HFFc6 (cell line): ENCODE measurements at regions not wholly inside any gene's neighbourhood (a gene's known extent, or its start where the extent isn't known, plus 50 kb on each side); places are given as distances from the start of the nearest gene placed in this dataset.

Experiments used
- DNase-seq: peaks from one replicate; pipeline ENCODE4 v3.0.0-alpha.2; 2018
- H3K27ac Mint-ChIP-seq: 2 replicates; pipeline ENCODE4 v1.8.0; 2020; ENCODE audit warnings: mild to moderate bottlenecking, mixed read lengths
- H3K27me3 Mint-ChIP-seq: 2 replicates; pipeline ENCODE4 v1.8.0; 2021; ENCODE audit warnings: mild to moderate bottlenecking, moderate library complexity, mixed read lengths; ENCODE audit not compliant: insufficient read depth
- H3K36me3 Mint-ChIP-seq: 2 replicates; pipeline ENCODE4 v1.8.0; 2021; ENCODE audit warnings: low read depth, mixed read lengths
- H3K4me1 Mint-ChIP-seq: 2 replicates; pipeline ENCODE4 v1.8.0; 2020; ENCODE audit warnings: low read depth, mixed read lengths
- H3K4me3 Mint-ChIP-seq: 2 replicates; pipeline ENCODE4 v1.8.0; 2020; ENCODE audit warnings: mild to moderate bottlenecking, moderate library complexity, mixed read lengths
- H3K9me3 Mint-ChIP-seq: 2 replicates; pipeline ENCODE4 v1.8.0; 2020; ENCODE audit warnings: mild to moderate bottlenecking, mixed read lengths
- CTCF ChIP-seq: fragments of 200-600 bp; sonication (generic); IDR thresholded peaks from 2 replicates; pipeline ENCODE4 v1.5.0; 2021; ENCODE audit warnings: antibody characterized with exemption, mild to moderate bottlenecking

- H3K36me3 Mint-ChIP-seq: no peaks in the 10 kb centered on the region; the same call in 1 of the 2 replicates
- TF ChIP-seq CTCF: no peak
- no peak for DNase-seq
- H3K27me3 Mint-ChIP-seq: no peaks in the 10 kb centered on the region
- H3K9me3 Mint-ChIP-seq: peaks cover 8% of the 10 kb centered on the region
- no peak overlapping the region for H3K4me3 Mint-ChIP-seq
- no peak overlapping the region for H3K27ac Mint-ChIP-seq
- H3K4me1 Mint-ChIP-seq: peaks cover 27% of the 10 kb centered on the region; the same call in 1 of the 2 replicates
These were observed 157.2 kb downstream of the EDEM1 start for GRCh38 chr3:5344707-5345106.

- DNase-seq: no peak
- TF ChIP-seq CTCF: no peak
- H3K27me3 Mint-ChIP-seq: no peaks in the 10 kb centered on the region
- H3K9me3 Mint-ChIP-seq: peaks cover 9% of the 10 kb centered on the region
- H3K4me3 Mint-ChIP-seq: no peak overlapping the region
- H3K36me3 Mint-ChIP-seq: no peaks in the 10 kb centered on the region; the same call in 1 of the 2 replicates
- peaks cover 27% of the 10 kb centered on the region; the same call in 1 of the 2 replicates for H3K4me1 Mint-ChIP-seq
- no peak overlapping the region for H3K27ac Mint-ChIP-seq
These were observed 160.0 kb downstream of the EDEM1 start for GRCh38 chr3:5347486-5347885.

GRCh38 chr3:5348229-5348902, 160.9 kb downstream of the EDEM1 start:
- TF ChIP-seq CTCF: no peak
- H3K4me1 Mint-ChIP-seq: peaks cover 27% of the 10 kb centered on the region; the same call in 1 of the 2 replicates
- peaks cover 5% of the 10 kb centered on the region for H3K9me3 Mint-ChIP-seq
- H3K27ac Mint-ChIP-seq: peak overlapping the region; percentile 8; the same call in 1 of the 2 replicates
- no peak for DNase-seq
- H3K4me3 Mint-ChIP-seq: peak overlapping the region; percentile 49; the same call in 1 of the 2 replicates
- no peaks in the 10 kb centered on the region; the same call in 1 of the 2 replicates for H3K36me3 Mint-ChIP-seq
- no peaks in the 10 kb centered on the region for H3K27me3 Mint-ChIP-seq

GRCh38 chr3:5349343-5349742, 161.8 kb downstream of the EDEM1 start:
- Mint-ChIP-seq H3K27ac (no peak overlapping the region), H3K4me3 (no peak overlapping the region), H3K4me1 (peaks cover 21% of the 10 kb centered on the region; the same call in 1 of the 2 replicates), H3K36me3 (no peaks in the 10 kb centered on the region; the same call in 1 of the 2 replicates), H3K9me3 (peaks cover 5% of the 10 kb centered on the region), H3K27me3 (no peaks in the 10 kb centered on the region)
- TF ChIP-seq CTCF: no peak
- no peak for DNase-seq

GRCh38 chr3:5357089-5357488, 169.6 kb downstream of the EDEM1 start:
- Mint-ChIP-seq H3K27me3 (no peaks in the 10 kb centered on the region; the same call in 1 of the 2 replicates), H3K4me1 (no peaks in the 10 kb centered on the region), H3K36me3 (no peaks in the 10 kb centered on the region), H3K4me3 (no peak overlapping the region), H3K9me3 (peaks cover 12% of the 10 kb centered on the region; the same call in 1 of the 2 replicates), H3K27ac (no peak overlapping the region)
- no peak for TF ChIP-seq CTCF
- DNase-seq: no peak
